ENCODE measurements at regions not wholly inside any gene's neighbourhood (a gene's known extent, or its start where the extent isn't known, plus 50 kb on each side); places are given as distances from the start of the nearest gene placed in this dataset.

DNA sequence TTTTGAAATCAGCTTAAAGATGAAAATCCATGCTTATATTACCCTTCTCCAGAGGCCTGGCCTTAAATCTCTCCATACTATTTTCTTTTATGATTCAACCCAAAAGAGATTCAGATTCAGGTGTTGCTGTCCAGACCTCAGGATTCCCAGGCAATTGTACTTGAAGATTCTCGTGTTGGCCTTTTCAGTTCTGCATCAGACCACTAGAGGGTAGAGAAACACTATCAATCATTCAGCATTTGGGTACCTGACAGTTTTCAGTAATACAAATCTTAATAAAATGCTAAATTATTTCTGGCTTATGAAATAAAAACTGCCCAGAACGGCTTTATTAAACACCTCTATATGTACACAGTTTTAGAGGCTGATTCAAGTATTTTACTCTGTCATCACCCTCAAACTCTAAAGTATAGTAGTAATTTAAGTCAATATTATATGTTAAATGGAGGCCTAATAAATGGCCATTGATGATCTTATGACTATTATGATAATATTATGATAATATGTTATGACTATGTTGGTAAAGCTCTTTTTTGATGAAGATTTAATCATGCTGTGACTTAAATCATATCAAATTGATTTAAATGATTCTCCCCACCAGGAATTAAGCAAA, 301.1 kb downstream of the DUSP6 start:
- Histone ChIP-seq H3K9ac (no peak overlapping the region), H2AFZ (no peak overlapping the region), H3K27ac (peak overlapping the region; percentile 9), H3K4me1 (no peaks in the 10 kb centered on the region), H3K4me3 (ENCODE audit: low read depth, low read length) (no peak overlapping the region), H3K27me3 (ENCODE audit: control insufficient read depth, insufficient read depth, low read length) (no peaks in the 10 kb centered on the region), H3K36me3 (ENCODE audit: control insufficient read depth, insufficient read depth, low read length) (no peaks in the 10 kb centered on the region), H3K4me2 (ENCODE audit: low read length) (no peak overlapping the region), H3K9me3 (ENCODE audit: control insufficient read depth, low read length) (no peaks in the 10 kb centered on the region), H3K79me2 (no peaks in the 10 kb centered on the region)
- TF ChIP-seq, protein P1, sequence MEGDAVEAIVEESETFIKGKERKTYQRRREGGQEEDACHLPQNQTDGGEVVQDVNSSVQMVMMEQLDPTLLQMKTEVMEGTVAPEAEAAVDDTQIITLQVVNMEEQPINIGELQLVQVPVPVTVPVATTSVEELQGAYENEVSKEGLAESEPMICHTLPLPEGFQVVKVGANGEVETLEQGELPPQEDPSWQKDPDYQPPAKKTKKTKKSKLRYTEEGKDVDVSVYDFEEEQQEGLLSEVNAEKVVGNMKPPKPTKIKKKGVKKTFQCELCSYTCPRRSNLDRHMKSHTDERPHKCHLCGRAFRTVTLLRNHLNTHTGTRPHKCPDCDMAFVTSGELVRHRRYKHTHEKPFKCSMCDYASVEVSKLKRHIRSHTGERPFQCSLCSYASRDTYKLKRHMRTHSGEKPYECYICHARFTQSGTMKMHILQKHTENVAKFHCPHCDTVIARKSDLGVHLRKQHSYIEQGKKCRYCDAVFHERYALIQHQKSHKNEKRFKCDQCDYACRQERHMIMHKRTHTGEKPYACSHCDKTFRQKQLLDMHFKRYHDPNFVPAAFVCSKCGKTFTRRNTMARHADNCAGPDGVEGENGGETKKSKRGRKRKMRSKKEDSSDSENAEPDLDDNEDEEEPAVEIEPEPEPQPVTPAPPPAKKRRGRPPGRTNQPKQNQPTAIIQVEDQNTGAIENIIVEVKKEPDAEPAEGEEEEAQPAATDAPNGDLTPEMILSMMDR (IDR thresholded peaks at IDR 0.05), result peak; percentile 96

DNA sequence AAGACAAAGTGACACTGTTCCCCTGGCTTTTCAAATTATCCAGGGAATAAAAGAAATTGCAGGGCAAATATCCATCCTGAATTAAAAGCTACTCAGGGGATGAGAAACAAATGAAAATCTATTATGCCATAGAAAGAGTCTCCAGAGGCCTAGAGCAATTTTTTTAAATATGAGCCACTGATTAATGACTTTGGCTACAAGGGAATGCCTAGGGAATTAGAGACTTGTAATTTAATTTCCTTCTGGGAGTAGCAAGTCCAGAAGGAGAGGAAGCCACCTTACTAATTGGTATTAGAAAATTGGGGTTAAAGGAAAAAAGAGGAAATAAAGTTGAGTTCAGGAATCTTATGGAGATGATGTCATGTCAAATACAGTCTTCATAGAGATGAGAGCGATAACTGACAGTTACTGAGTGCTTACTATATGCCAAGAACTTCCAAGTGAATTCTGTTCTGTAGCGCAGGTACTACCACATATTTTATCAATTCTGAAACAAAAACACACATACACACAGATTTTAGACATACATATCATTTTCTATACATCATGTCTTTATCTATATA, 304.4 kb downstream of the DUSP6 start:
- Histone ChIP-seq H3K9ac (no peak overlapping the region), H3K4me2 (ENCODE audit: low read length) (no peak overlapping the region), H3K27ac (no peak overlapping the region), H3K27me3 (ENCODE audit: control insufficient read depth, insufficient read depth, low read length) (no peaks in the 10 kb centered on the region), H3K4me1 (no peaks in the 10 kb centered on the region), H2AFZ (no peak overlapping the region), H3K9me3 (ENCODE audit: control insufficient read depth, low read length) (no peaks in the 10 kb centered on the region), H3K4me3 (ENCODE audit: low read depth, low read length) (no peak overlapping the region), H3K79me2 (no peaks in the 10 kb centered on the region), H3K36me3 (ENCODE audit: control insufficient read depth, insufficient read depth, low read length) (no peaks in the 10 kb centered on the region)
- TF ChIP-seq, protein P1 (IDR thresholded peaks at IDR 0.05), result no peak

DNA sequence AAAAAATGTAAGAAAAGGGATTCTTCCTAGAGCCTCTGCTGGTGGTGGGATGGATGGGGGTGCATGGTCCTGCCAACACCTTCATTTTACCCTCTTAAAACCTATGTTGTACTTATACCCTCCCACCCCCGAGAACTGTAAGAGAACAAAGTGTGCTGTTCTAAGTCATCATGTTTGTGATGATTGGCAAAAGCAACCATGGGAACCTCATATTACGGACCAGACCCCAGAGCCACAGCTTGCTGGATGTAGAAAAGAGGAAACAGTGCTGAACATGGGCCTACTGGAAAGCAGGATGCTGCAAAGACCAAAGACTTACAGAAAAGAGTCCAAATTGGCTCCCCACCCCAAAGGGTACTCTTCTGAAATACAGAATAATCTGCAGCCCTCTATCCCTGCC, 311.2 kb downstream of the DUSP6 start:
- no peaks in the 10 kb centered on the region for H3K4me1 ChIP-seq
- H3K79me2 ChIP-seq, result no peaks in the 10 kb centered on the region
- no peaks in the 10 kb centered on the region for H3K36me3 ChIP-seq (ENCODE audit: control insufficient read depth, insufficient read depth, low read length)
- H3K4me2 ChIP-seq (ENCODE audit: low read length), result no peak overlapping the region
- no peak overlapping the region for H3K27ac ChIP-seq
- H3K9ac ChIP-seq, result no peak overlapping the region
- no peak overlapping the region for H2AFZ ChIP-seq
- H3K27me3 ChIP-seq (ENCODE audit: control insufficient read depth, insufficient read depth, low read length), result no peaks in the 10 kb centered on the region
- H3K9me3 ChIP-seq (ENCODE audit: control insufficient read depth, low read length), result no peaks in the 10 kb centered on the region
- TF ChIP-seq, protein P1 (IDR thresholded peaks at IDR 0.05), result no peak
- H3K4me3 ChIP-seq (ENCODE audit: low read depth, low read length), result no peak overlapping the region

DNA sequence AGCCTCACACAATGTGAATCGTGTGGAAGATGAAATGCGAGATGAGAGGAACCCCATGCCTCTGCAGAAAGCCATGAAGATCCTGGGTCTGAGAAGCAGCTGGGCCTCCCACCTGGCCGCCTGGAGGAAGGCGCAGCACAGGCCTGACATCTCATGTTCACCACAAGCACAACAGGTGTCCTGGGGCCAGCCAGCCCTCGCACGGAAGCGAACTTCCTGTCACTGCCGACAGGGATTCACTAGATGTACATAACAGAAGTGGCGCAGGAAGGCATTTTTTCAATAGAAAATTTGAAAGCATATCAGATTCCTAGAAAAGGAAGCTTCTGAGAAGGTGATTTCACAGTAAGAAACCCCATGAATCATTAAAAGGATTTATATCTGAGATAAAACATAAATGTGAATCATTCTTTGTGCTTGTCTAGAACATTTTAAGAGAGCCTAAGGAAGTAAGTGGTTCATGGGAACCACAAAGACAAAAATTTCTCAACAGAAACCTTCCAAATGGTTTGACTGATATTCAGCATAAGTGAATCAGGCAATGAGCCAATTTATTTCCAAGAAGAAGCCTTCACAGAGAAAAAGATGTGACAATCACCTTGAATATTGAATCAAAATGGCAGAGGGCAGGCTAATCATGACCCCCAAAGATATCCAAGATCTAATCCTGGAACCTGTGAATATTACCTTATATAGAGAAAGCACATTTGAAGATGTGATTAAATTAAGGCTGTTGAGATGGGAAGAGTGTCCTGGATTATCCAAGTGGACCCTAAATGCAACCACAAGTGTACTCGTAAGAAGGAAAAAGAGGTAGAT, 311.9 kb downstream of the DUSP6 start:
- Histone ChIP-seq H3K4me1 (no peaks in the 10 kb centered on the region), H3K4me2 (ENCODE audit: low read length) (no peak overlapping the region), H3K27ac (no peak overlapping the region), H3K4me3 (ENCODE audit: low read depth, low read length) (no peak overlapping the region), H3K9me3 (ENCODE audit: control insufficient read depth, low read length) (no peaks in the 10 kb centered on the region), H3K27me3 (ENCODE audit: control insufficient read depth, insufficient read depth, low read length) (no peaks in the 10 kb centered on the region), H2AFZ (no peak overlapping the region), H3K36me3 (ENCODE audit: control insufficient read depth, insufficient read depth, low read length) (no peaks in the 10 kb centered on the region), H3K79me2 (no peaks in the 10 kb centered on the region), H3K9ac (no peak overlapping the region)
- TF ChIP-seq, protein P1 (IDR thresholded peaks at IDR 0.05), result no peak
